H9 (cell line): ENCODE measurements at regions not wholly inside any gene's neighbourhood (a gene's known extent, or its start where the extent isn't known, plus 50 kb on each side); places are given as distances from the start of the nearest gene placed in this dataset.

Experiments
- DNase-seq: peaks from one replicate; pipeline ENCODE4 v3.0.0-alpha.2; 2017
- H2AFZ ChIP-seq: one replicate; pipeline ENCODE4 v1.6.1; 2013; ENCODE audit warnings: mild to moderate bottlenecking, low read length, control low read depth, moderate library complexity
- H2AK5ac ChIP-seq: 2 replicates; pipeline ENCODE4 v1.6.1; 2013; ENCODE audit warnings: low read length, control low read depth, mixed read lengths; ENCODE audit not compliant: insufficient read length
- H2BK120ac ChIP-seq: one replicate; pipeline ENCODE4 v1.6.1; 2013; ENCODE audit warnings: low read depth, mild to moderate bottlenecking, low read length, control low read depth, inconsistent platforms; ENCODE audit not compliant: poor library complexity, severe bottlenecking
- H2BK12ac ChIP-seq: 2 replicates; pipeline ENCODE4 v1.6.1; 2013; ENCODE audit warnings: low read length, control low read depth, mixed read lengths, low read depth; ENCODE audit not compliant: insufficient read length
- H2BK15ac ChIP-seq: 2 replicates; pipeline ENCODE4 v1.6.1; 2013; ENCODE audit warnings: low read depth, low read length, control low read depth
- H2BK20ac ChIP-seq: one replicate; pipeline ENCODE4 v1.6.1; 2013; ENCODE audit warnings: low read depth, mild to moderate bottlenecking, low read length, control low read depth, inconsistent platforms; ENCODE audit not compliant: poor library complexity, severe bottlenecking
- H2BK5ac ChIP-seq: 2 replicates; pipeline ENCODE4 v1.6.1; 2013; ENCODE audit warnings: low read length, control low read depth, mixed read lengths; ENCODE audit not compliant: insufficient read length
- H3K14ac ChIP-seq: 2 replicates; pipeline ENCODE4 v1.6.1; 2013; ENCODE audit warnings: low read length, control low read depth; ENCODE audit not compliant: insufficient read depth
- H3K18ac ChIP-seq: 2 replicates; pipeline ENCODE4 v1.6.1; 2013; ENCODE audit warnings: low read depth, mild to moderate bottlenecking, mixed read lengths, low read length, control low read depth; ENCODE audit not compliant: insufficient read length
- H3K23ac ChIP-seq: 2 replicates; pipeline ENCODE4 v1.6.1; 2013; ENCODE audit warnings: low read length, control low read depth, mixed read lengths, low read depth; ENCODE audit not compliant: insufficient read length
- H3K23me2 ChIP-seq: 2 replicates; pipeline ENCODE4 v1.6.1; 2013; ENCODE audit warnings: low read depth, mild to moderate bottlenecking, mixed read lengths, low read length, control low read depth; ENCODE audit not compliant: insufficient read length, poor library complexity, severe bottlenecking
- H3K27ac ChIP-seq: 2 replicates; pipeline ENCODE4 v1.5.1; 2013; ENCODE audit warnings: low read length, control low read depth, mixed read lengths, low read depth; ENCODE audit not compliant: insufficient read length
- H3K27me3 ChIP-seq: 2 replicates; pipeline ENCODE4 v1.6.1; 2013; ENCODE audit warnings: low read length, control low read depth, inconsistent platforms; ENCODE audit not compliant: insufficient read depth
- H3K4ac ChIP-seq: 2 replicates; pipeline ENCODE4 v1.6.1; 2013; ENCODE audit warnings: low read depth, mild to moderate bottlenecking, control low read depth, inconsistent platforms, low read length, moderate library complexity
- H3K4me1 ChIP-seq: 2 replicates; pipeline ENCODE4 v1.6.1; 2013; ENCODE audit warnings: low read length, control low read depth, inconsistent platforms; ENCODE audit not compliant: insufficient read depth
- H3K4me2 ChIP-seq: 2 replicates; pipeline ENCODE4 v1.6.1; 2013; ENCODE audit warnings: low read length, control low read depth, mixed read lengths; ENCODE audit not compliant: insufficient read length, insufficient read depth
- H3K56ac ChIP-seq: 2 replicates; pipeline ENCODE4 v1.6.1; 2013; ENCODE audit warnings: low read depth, mild to moderate bottlenecking, mixed read lengths, low read length, control low read depth; ENCODE audit not compliant: insufficient read length
- H3K79me1 ChIP-seq: 2 replicates; pipeline ENCODE4 v1.6.1; 2013; ENCODE audit warnings: low read depth, mild to moderate bottlenecking, moderate library complexity, low read length, control low read depth, inconsistent platforms; ENCODE audit not compliant: insufficient read depth, poor library complexity, severe bottlenecking
- H3K79me2 ChIP-seq: 2 replicates; pipeline ENCODE4 v1.6.1; 2013; ENCODE audit warnings: low read length, control low read depth, inconsistent platforms; ENCODE audit not compliant: insufficient read depth
- H3K9ac ChIP-seq: 2 replicates; pipeline ENCODE4 v1.6.1; 2013; ENCODE audit warnings: low read length, control low read depth, mixed read lengths; ENCODE audit not compliant: insufficient read length; ENCODE audit errors: extremely low read depth
- H3K9me3 ChIP-seq: one replicate; pipeline ENCODE4 v1.6.1; 2013; ENCODE audit warnings: low read depth, low read length, inconsistent platforms; ENCODE audit not compliant: control insufficient read depth
- H3T11ph ChIP-seq: one replicate; pipeline ENCODE4 v1.6.1; 2013; ENCODE audit warnings: mild to moderate bottlenecking, low read length, control low read depth, inconsistent platforms
- H4K20me1 ChIP-seq: one replicate; pipeline ENCODE4 v1.6.1; 2013; ENCODE audit not compliant: control insufficient read depth, insufficient read length, insufficient read depth
- H4K5ac ChIP-seq: 2 replicates; pipeline ENCODE4 v1.6.1; 2013; ENCODE audit warnings: low read depth, mild to moderate bottlenecking, mixed read lengths, low read length, control low read depth; ENCODE audit not compliant: insufficient read length
- H4K8ac ChIP-seq: replicated peaks from 2 replicates; pipeline ENCODE4 v1.6.1; 2013; ENCODE audit warnings: low read length, control low read depth, mixed read lengths, low read depth; ENCODE audit not compliant: insufficient read length
- H4K91ac ChIP-seq: 2 replicates; pipeline ENCODE4 v1.6.1; 2013; ENCODE audit warnings: low read depth, mild to moderate bottlenecking, moderate library complexity, mixed read lengths, low read length, control low read depth; ENCODE audit not compliant: insufficient read length
- H3K27ac Mint-ChIP-seq, 3 experiments: 2 replicates in 2 of 3; 3 replicates in 1 of 3; pipeline ENCODE4 v1.8.0; 2020 to 2021; ENCODE audit warnings: mixed read lengths in 3 of 3, mild to moderate bottlenecking in 1 of 3, moderate library complexity in 1 of 3
- H3K27me3 Mint-ChIP-seq: 2 replicates; pipeline ENCODE4 v1.8.0; 2021; ENCODE audit warnings: low read depth, mild to moderate bottlenecking, moderate library complexity, mixed read lengths
- H3K36me3 Mint-ChIP-seq, 3 experiments: 2 replicates in 2 of 3; 3 replicates in 1 of 3; pipeline ENCODE4 v1.8.0; 2020 to 2021; ENCODE audit warnings: low read depth in 3 of 3, mixed read lengths in 3 of 3; ENCODE audit not compliant: insufficient read depth in 1 of 3
- H3K4me1 Mint-ChIP-seq, 2 experiments: 2 replicates each; pipeline ENCODE4 v1.8.0; 2020; ENCODE audit warnings: mixed read lengths in 2 of 2
- H3K4me3 Mint-ChIP-seq, 2 experiments: 2 replicates in 1 of 2; 3 replicates in 1 of 2; pipeline ENCODE4 v1.8.0; 2020 to 2021; ENCODE audit warnings: mild to moderate bottlenecking in 2 of 2, mixed read lengths in 2 of 2, moderate library complexity in 1 of 2
- H3K9me3 Mint-ChIP-seq, 2 experiments: 2 replicates in 1 of 2; 3 replicates in 1 of 2; pipeline ENCODE4 v1.8.0; 2020; ENCODE audit warnings: mild to moderate bottlenecking in 2 of 2, mixed read lengths in 2 of 2, moderate library complexity in 1 of 2
- CTCF ChIP-seq: fragments of 200-600 bp; sonication (generic); conservative IDR thresholded peaks from 3 replicates; pipeline ENCODE4 v1.8.0; 2021; ENCODE audit warnings: antibody characterized with exemption, mild to moderate bottlenecking
- WGBS: extraction: QIAGEN DNeasy Blood & Tissue Kit; methylation state at CpG from one replicate; pipeline ENCODE4 v1.1.7; 2013; ENCODE audit warnings: missing lambda C conversion rate, low lambda C conversion rate, mixed read lengths; ENCODE audit not compliant: insufficient read length; ENCODE audit errors: extremely low coverage; 5-methylcytosine and 5-hydroxymethylcytosine counted together

GRCh38 chr2:228611171-228611570, 429.7 kb upstream of the SPHKAP start:
- Histone ChIP-seq H4K20me1 (no peaks in the 10 kb centered on the region), H3K56ac (no peak overlapping the region), H3K9me3 (no peaks in the 10 kb centered on the region), H4K5ac (no peak overlapping the region), H2AFZ (no peak overlapping the region), H3K79me1 (no peaks in the 10 kb centered on the region), H3K79me2 (no peaks in the 10 kb centered on the region), H2BK15ac (no peak overlapping the region), H3K27me3 (no peaks in the 10 kb centered on the region), H3K14ac (no peak overlapping the region), H3K27ac (no peak overlapping the region), H4K91ac (no peak overlapping the region), H2BK20ac (no peak overlapping the region), H2BK120ac (no peak overlapping the region), H3K23me2 (no peaks in the 10 kb centered on the region), H3K4me2 (no peak overlapping the region), H2AK5ac (no peak overlapping the region), H2BK12ac (no peak overlapping the region), H3K9ac (no peak overlapping the region), H3K4ac (no peak overlapping the region), H2BK5ac (no peak overlapping the region), H3K18ac (no peak overlapping the region), H3T11ph (no peak overlapping the region), H4K8ac (no peak overlapping the region), H3K23ac (no peak overlapping the region), H3K4me1 (no peaks in the 10 kb centered on the region)
- Mint-ChIP-seq H3K36me3 (peaks cover 0 to 4% (median 2%) of the 10 kb centered on the region in 3 experiments; a peak in 3 of 7 replicates), H3K4me1 (no peaks in the 10 kb centered on the region), H3K27ac (no peak overlapping the region), H3K4me3 (no peak overlapping the region), H3K27me3 (no peaks in the 10 kb centered on the region), H3K9me3 (peaks cover 0 to 4% of the 10 kb centered on the region in 2 experiments; a peak in 2 of 5 replicates)
- no peak for TF ChIP-seq CTCF
- no peak for DNase-seq
- WGBS = no CpG with 5 or more reads among the region's 1 CpG
